GM12875 (cell line): ENCODE measurements at regions not wholly inside any gene's neighbourhood (a gene's known extent, or its start where the extent isn't known, plus 50 kb on each side); places are given as distances from the start of the nearest gene placed in this dataset.

Source experiments
- H3K4me3 ChIP-seq: one replicate; pipeline ENCODE4 v1.5.1; 2011; ENCODE audit warnings: low read depth, low read length, control low read depth
- TF ChIP-seq, protein P1 (sequence below): IDR thresholded peaks from 2 replicates; pipeline ENCODE4 v1.5.1; 2011; ENCODE audit warnings: low read depth, mild to moderate bottlenecking, control low read depth, inconsistent platforms, low read length, moderate library complexity, borderline replicate concordance; ENCODE audit not compliant: insufficient read depth

- TF ChIP-seq, protein P1, sequence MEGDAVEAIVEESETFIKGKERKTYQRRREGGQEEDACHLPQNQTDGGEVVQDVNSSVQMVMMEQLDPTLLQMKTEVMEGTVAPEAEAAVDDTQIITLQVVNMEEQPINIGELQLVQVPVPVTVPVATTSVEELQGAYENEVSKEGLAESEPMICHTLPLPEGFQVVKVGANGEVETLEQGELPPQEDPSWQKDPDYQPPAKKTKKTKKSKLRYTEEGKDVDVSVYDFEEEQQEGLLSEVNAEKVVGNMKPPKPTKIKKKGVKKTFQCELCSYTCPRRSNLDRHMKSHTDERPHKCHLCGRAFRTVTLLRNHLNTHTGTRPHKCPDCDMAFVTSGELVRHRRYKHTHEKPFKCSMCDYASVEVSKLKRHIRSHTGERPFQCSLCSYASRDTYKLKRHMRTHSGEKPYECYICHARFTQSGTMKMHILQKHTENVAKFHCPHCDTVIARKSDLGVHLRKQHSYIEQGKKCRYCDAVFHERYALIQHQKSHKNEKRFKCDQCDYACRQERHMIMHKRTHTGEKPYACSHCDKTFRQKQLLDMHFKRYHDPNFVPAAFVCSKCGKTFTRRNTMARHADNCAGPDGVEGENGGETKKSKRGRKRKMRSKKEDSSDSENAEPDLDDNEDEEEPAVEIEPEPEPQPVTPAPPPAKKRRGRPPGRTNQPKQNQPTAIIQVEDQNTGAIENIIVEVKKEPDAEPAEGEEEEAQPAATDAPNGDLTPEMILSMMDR = no peak
- H3K4me3 ChIP-seq = no peak overlapping the region
Observed at GRCh38 chr18:39558658-39559057, 1993.1 kb upstream of the CELF4 start.

GRCh38 chr18:39555496-39555895 lies 1989.9 kb upstream of the CELF4 start:
- no peak overlapping the region for H3K4me3 ChIP-seq
- TF ChIP-seq, protein P1 = no peak

DNA sequence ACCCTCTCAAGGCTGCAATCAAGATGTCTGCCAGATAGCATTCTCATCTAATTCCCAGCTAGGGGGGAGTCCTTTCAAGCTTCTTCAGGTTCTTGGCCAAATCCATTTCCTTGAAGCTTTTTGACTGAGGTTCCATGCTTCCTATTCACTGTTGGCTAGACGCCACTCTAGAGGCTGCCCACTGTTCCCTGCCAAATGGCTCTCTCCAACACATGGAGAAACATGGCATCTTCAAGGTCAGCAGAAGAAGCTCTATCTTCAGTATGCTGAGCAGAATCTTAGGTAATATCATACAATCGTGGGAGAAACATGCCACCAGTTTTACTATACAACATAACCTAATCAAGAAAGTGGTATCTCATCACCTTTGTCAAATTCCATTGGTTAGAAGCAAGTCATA lies 1985.1 kb upstream of the CELF4 start:
- H3K4me3 ChIP-seq = no peak overlapping the region
- TF ChIP-seq, protein P1 = no peak

- TF ChIP-seq, protein P1 = no peak
- no peak overlapping the region for H3K4me3 ChIP-seq
Observed at GRCh38 chr18:39549144-39549543, 1983.5 kb upstream of the CELF4 start.

DNA sequence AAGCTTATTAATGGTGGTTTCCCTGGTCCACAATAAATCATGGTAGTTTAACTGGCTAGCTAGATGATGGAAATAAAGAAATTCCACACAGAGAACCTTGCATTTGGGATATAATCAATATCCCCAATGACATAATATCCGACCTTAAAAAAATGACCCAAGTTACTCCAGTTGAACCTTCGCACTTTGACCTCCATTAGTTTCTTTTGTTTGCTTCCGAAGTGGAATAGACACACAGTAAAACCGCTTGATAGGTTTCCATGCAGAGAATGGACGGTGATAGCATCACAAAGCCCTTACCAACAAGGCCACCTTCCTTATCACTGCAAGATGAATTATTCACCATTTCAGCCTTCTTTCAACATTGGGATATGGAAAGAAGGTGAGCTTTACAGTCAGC lies 1966.1 kb upstream of the CELF4 start:
- no peak overlapping the region for H3K4me3 ChIP-seq
- TF ChIP-seq, protein P1 = no peak

DNA sequence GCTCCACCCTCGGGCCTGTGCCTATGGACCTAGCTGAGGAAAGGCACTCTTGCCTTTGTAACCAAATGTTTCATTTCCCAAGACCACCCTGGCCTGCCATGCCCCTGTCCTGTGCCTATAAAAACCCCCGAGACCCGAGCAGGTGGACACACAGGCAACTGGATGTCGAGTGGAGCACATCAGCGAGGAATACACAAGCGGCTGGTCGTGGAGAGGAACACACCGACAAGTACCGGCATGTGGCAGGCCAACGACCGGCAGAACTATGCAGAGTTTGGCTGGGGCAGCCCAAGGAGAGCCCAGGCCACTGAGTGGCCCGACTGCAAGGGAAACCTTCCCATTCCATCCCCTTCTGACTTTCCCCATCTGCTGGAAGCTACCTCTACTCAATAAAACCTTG lies 1963.8 kb upstream of the CELF4 start:
- TF ChIP-seq, protein P1 = no peak
- no peak overlapping the region for H3K4me3 ChIP-seq

GRCh38 chr18:39527465-39527864 lies 1961.9 kb upstream of the CELF4 start:
- TF ChIP-seq, protein P1 = no peak
- H3K4me3 ChIP-seq = no peak overlapping the region
